Left cardiac atrium (tissue), 4 donors: ENCODE measurements at regions not wholly inside any gene's neighbourhood (a gene's known extent, or its start where the extent isn't known, plus 50 kb on each side); places are given as distances from the start of the nearest gene placed in this dataset.
"Not testable (repeated sequence)": the region's sequence is repeated elsewhere in the genome, so short reads cannot be mapped to it uniquely, and the experiment has no call there.

ENCODE experiments used
- ATAC-seq, 2 donors: fragments of 200-7000 bp; cut with Tn5 transposase; one replicate each; pipeline ENCODE4 v1.9.1; 2020; ENCODE audit warnings: mild to moderate bottlenecking in 2 of 2, moderate library complexity in 2 of 2
- DNase-seq: peaks from one replicate; pipeline ENCODE4 v3.0.0-alpha.2; 2020
- intact Hi-C, 2 donors: fragments of 100-400 bp; cut with DNase I; formaldehyde crosslinking; loops; one replicate each; pipeline versions ENCODE4 v1.14.1 to v1.15.1; 2022 to 2023
- donor health status: DM: no; HTN: yes; CAD: no.
- donor health status: DM: no; HTN: yes; CAD: no; lungs with severe emphysema.
- donor health status: DM: yes; HTN: yes; CAD: no.
- donor health status: Dilated cardiomyopathy.

- DNase-seq (no peak), ATAC-seq (no peak)
- intact Hi-C loops = no loop called here
Measured at GRCh38 chr21:32962268-32962667, 63.5 kb upstream of the OLIG2 start.

- ATAC-seq (no peak), DNase-seq (no peak)
- intact Hi-C loops = no loop called here
Measured at GRCh38 chr21:32965129-32965680, 60.5 kb upstream of the OLIG2 start.

- intact Hi-C loops = no loop called here
- ATAC-seq (no peak), DNase-seq (no peak)
Measured at GRCh38 chr21:32966120-32966519, 59.6 kb upstream of the OLIG2 start.

- intact Hi-C loops, DNase-seq, ATAC-seq: not testable (repeated sequence)
Measured at GRCh38 chr21:32968103-32968502, 57.6 kb upstream of the OLIG2 start.

GRCh38 chr21:32974653-32975052 lies 51.1 kb upstream of the OLIG2 start:
- DNase-seq (no peak), ATAC-seq (no peak)
- intact Hi-C loops = no loop called here

- DNase-seq (no peak), ATAC-seq (no peak)
- intact Hi-C loops = no loop called here
Measured at GRCh38 chr21:32975811-32976431, 49.8 kb upstream of the OLIG2 start.
